ENCODE measurements at regions not wholly inside any gene's neighbourhood (a gene's known extent, or its start where the extent isn't known, plus 50 kb on each side); places are given as distances from the start of the nearest gene placed in this dataset.

DNA sequence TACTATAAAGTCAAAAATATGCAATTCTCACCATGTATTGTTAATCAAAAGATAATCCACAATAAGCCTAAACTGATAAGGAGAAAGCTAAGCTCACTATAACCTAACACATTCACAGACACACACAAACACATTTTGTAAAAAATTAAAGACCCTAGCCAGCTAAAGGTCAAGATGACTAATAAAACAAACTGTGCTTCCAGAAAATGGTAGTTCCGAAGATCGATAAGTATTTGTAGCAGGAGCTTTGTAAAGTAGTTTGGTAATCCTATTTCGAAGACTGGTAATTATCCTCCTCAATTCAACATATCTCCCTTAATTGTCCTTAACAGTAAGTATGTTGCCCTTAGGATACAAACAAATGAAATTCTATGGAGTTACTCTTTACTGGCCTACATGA is 62.9 kb upstream of the CHMP2B start:
- no peaks in the 10 kb centered on the region for H3K36me3 Mint-ChIP-seq
- H3K27me3 ChIP-seq (ENCODE audit: control insufficient read depth in 2 of 2, insufficient read depth in 2 of 2, low read length in 2 of 2): no peaks in the 10 kb centered on the region
- intact Hi-C loops (cut with micrococcal nuclease): no loop called here
- no CpG with 5 or more reads among the region's 3 CpGs for WGBS (ENCODE audit: insufficient coverage)
- H3K79me2 ChIP-seq (ENCODE audit: insufficient read depth, low read length): no peaks in the 10 kb centered on the region
- H2AFZ ChIP-seq (ENCODE audit: insufficient read depth, low read depth, low read length, poor library complexity, severe bottlenecking): no peak overlapping the region
- H3K4me3 Mint-ChIP-seq: no peak overlapping the region
- no peaks in the 10 kb centered on the region for H3K9me3 Mint-ChIP-seq
- no peaks in the 10 kb centered on the region for H4K20me1 ChIP-seq (ENCODE audit: insufficient read depth, low read length)
- no peaks in the 10 kb centered on the region for H3K36me3 ChIP-seq (replicated peaks in 1 of 2; ENCODE audit: control insufficient read depth in 1 of 2, insufficient read depth in 2 of 2, low read length in 2 of 2)
- DNase-seq: no peak
- no peak overlapping the region for H3K4me2 ChIP-seq (replicated peaks; ENCODE audit: extremely low read depth, low read length, poor library complexity, severe bottlenecking)
- TF ChIP-seq, protein P1, sequence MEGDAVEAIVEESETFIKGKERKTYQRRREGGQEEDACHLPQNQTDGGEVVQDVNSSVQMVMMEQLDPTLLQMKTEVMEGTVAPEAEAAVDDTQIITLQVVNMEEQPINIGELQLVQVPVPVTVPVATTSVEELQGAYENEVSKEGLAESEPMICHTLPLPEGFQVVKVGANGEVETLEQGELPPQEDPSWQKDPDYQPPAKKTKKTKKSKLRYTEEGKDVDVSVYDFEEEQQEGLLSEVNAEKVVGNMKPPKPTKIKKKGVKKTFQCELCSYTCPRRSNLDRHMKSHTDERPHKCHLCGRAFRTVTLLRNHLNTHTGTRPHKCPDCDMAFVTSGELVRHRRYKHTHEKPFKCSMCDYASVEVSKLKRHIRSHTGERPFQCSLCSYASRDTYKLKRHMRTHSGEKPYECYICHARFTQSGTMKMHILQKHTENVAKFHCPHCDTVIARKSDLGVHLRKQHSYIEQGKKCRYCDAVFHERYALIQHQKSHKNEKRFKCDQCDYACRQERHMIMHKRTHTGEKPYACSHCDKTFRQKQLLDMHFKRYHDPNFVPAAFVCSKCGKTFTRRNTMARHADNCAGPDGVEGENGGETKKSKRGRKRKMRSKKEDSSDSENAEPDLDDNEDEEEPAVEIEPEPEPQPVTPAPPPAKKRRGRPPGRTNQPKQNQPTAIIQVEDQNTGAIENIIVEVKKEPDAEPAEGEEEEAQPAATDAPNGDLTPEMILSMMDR (IDR thresholded peaks at IDR 0.05): no peak
- H3K27ac Mint-ChIP-seq: no peak overlapping the region
- no peaks in the 10 kb centered on the region for H3K4me1 ChIP-seq (ENCODE audit: control insufficient read depth in 1 of 2, insufficient read depth in 2 of 2, low read length in 2 of 2)
- H3K9me3 ChIP-seq (replicated peaks in 1 of 2; ENCODE audit: control insufficient read depth in 1 of 2, insufficient read depth in 1 of 2, low read length in 2 of 2): no peaks in the 10 kb centered on the region
- peaks cover 0 to 4% (median 2%) of the 10 kb centered on the region in 3 donors for H3K27me3 Mint-ChIP-seq (ENCODE audit: low read depth in 3 of 3)
- H3K4me3 ChIP-seq (replicated peaks in 1 of 3; ENCODE audit: low read depth in 2 of 3, low read length in 3 of 3): no peak overlapping the region
- no peak overlapping the region for H3K9ac ChIP-seq (ENCODE audit: insufficient read depth, low read length, poor library complexity, severe bottlenecking)
- no peak overlapping the region for H3K27ac ChIP-seq (ENCODE audit: low read depth in 1 of 2, low read length in 2 of 2)
- peaks cover 4% of the 10 kb centered on the region for H3K4me1 Mint-ChIP-seq

DNA sequence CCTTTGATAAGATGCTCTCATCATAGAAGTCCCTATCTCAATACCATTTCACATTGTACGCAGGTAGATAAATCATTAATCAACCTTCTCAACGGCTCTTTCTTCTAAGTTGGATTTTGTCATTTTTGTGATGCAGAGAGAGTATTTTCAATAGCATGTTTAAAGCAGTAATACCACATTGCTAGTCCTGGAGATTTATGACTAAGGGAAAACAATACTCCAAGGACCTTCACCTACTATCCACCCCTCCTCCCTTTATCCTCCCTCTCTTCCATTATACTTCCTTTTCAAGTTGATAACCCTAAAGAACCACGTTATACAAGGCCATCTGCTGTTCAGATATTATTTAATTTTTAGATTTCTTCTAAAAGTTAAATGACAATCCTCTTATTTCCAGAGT is 65.3 kb upstream of the CHMP2B start:
- no peak overlapping the region for H3K27ac Mint-ChIP-seq
- no peaks in the 10 kb centered on the region for H3K4me1 Mint-ChIP-seq
- intact Hi-C loops (cut with micrococcal nuclease): no loop called here
- WGBS (ENCODE audit: insufficient coverage): no CpG with 5 or more reads among the region's 3 CpGs
- no peaks in the 10 kb centered on the region for H3K4me1 ChIP-seq (ENCODE audit: control insufficient read depth in 1 of 2, insufficient read depth in 2 of 2, low read length in 2 of 2)
- no peak for DNase-seq
- peaks cover 0 to 1% (median 0%) of the 10 kb centered on the region in 7 donors for H3K9me3 Mint-ChIP-seq
- H3K79me2 ChIP-seq (ENCODE audit: insufficient read depth, low read length): no peaks in the 10 kb centered on the region
- H3K36me3 ChIP-seq (replicated peaks in 1 of 2; ENCODE audit: control insufficient read depth in 1 of 2, insufficient read depth in 2 of 2, low read length in 2 of 2): no peaks in the 10 kb centered on the region
- no peak overlapping the region for H3K27ac ChIP-seq (ENCODE audit: low read depth in 1 of 2, low read length in 2 of 2)
- no peak overlapping the region for H2AFZ ChIP-seq (ENCODE audit: insufficient read depth, low read depth, low read length, poor library complexity, severe bottlenecking)
- no peaks in the 10 kb centered on the region for H3K27me3 ChIP-seq (ENCODE audit: control insufficient read depth in 2 of 2, insufficient read depth in 2 of 2, low read length in 2 of 2)
- H3K4me2 ChIP-seq (replicated peaks; ENCODE audit: extremely low read depth, low read length, poor library complexity, severe bottlenecking): no peak overlapping the region
- H3K9ac ChIP-seq (ENCODE audit: insufficient read depth, low read length, poor library complexity, severe bottlenecking): no peak overlapping the region
- TF ChIP-seq, protein P1 (IDR thresholded peaks at IDR 0.05): no peak
- no peaks in the 10 kb centered on the region for H3K36me3 Mint-ChIP-seq
- H3K4me3 ChIP-seq (replicated peaks in 1 of 3; ENCODE audit: low read depth in 2 of 3, low read length in 3 of 3): no peak overlapping the region
- H3K9me3 ChIP-seq (replicated peaks in 1 of 2; ENCODE audit: control insufficient read depth in 1 of 2, insufficient read depth in 1 of 2, low read length in 2 of 2): no peaks in the 10 kb centered on the region
- no peak overlapping the region for H3K4me3 Mint-ChIP-seq
- H3K27me3 Mint-ChIP-seq (ENCODE audit: low read depth in 3 of 3): peaks cover 0 to 4% (median 2%) of the 10 kb centered on the region in 3 donors
- H4K20me1 ChIP-seq (ENCODE audit: insufficient read depth, low read length): no peaks in the 10 kb centered on the region

Data from CD14-positive monocyte (primary cell).